HG03439 (cell line): ENCODE measurements at regions not wholly inside any gene's neighbourhood (a gene's known extent, or its start where the extent isn't known, plus 50 kb on each side); places are given as distances from the start of the nearest gene placed in this dataset.
"Not testable (repeated sequence)": the region's sequence is repeated elsewhere in the genome, so short reads cannot be mapped to it uniquely, and the experiment has no call there.

Experiments used
- ATAC-seq: cut with Tn5 transposase; IDR thresholded peaks from one replicate; pipeline ENCODE4 v1.9.1; 2021; ENCODE audit warnings: mild to moderate bottlenecking, moderate library complexity; ENCODE audit not compliant: unreplicated experiment

DNA sequence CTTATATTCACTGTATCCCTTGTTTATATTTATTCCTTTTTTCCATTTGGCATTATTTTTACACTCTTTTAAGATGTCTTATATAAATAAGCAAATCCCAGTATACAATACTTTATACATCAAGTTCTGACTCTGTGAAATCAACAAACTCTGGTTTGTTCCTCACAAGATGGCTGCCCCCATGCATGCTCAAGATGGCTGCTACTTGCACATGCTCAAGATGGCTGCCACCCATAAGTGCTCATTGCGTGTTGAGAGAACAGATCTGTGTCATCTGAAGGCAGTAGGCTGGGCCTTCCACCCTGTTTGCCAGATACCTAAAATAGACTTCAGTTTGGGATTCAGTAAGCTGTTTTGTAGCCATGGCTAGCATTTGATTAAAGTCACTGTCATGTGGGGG lies 666.2 kb downstream of the TYW1 start:
- no peak for ATAC-seq

DNA sequence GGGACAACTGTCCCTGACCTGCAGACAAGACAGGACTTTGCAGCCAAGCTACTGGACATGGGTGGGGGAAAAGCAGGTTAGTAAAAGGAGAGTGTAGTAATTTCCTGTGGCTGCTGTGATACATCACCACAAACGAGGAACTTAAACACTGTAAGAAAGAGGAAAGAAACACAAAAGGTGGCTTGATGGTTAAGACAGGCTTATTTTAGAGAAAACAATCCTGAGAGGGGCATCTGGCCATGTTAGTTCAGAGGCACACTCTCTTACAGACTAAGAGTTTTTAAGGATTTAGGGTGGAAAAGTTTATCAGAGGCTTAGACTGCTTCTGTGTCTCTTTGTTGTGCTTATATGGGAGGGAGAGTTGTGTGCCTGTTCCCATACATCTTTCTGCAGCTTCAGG lies 667.0 kb downstream of the TYW1 start:
- no peak for ATAC-seq

DNA sequence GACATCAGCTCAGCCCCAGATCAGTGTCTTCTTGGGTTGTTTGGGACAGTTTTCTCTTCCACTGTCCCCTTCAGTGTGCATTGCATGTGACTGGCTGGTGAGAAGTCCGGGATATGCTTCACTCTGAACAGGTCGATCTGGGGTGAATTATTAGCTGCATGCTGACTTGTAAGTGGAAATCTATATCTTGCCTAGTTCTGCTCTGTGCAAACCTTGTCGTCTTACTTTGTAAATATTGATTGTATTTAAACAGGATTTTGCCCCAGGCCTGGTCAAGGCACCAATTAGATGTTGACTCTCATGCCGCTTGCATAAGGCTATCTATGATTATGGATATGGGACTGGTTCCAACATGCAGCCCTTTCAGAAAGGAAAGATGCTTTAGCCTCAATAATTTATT lies 669.7 kb downstream of the TYW1 start:
- not testable (repeated sequence) for ATAC-seq

DNA sequence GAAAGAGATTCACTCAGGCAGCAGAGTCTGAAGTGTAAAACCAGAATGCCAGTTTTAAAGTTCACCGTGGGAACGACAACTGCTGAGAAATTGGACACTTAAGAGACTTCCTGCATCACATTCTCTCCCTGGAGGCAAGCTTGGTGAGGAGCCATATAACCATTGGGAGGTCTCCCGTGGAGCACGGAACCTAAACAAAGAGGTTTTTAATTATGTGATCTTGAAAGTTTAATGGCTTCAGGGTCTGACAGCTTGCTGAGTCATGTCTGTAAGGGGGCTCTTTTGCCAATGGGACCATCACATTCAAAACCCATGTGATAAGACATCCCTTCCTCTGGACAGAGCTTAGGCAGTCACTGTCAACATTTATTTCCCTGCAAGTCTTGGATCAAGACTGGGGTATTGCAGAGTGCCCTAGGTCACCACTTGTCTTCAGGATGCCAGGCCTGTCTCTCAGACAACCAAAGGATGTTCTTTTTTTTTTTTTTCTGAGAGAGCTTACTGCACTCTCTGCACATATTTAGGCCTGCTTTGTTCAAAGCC lies 674.4 kb downstream of the TYW1 start:
- no peak for ATAC-seq

DNA sequence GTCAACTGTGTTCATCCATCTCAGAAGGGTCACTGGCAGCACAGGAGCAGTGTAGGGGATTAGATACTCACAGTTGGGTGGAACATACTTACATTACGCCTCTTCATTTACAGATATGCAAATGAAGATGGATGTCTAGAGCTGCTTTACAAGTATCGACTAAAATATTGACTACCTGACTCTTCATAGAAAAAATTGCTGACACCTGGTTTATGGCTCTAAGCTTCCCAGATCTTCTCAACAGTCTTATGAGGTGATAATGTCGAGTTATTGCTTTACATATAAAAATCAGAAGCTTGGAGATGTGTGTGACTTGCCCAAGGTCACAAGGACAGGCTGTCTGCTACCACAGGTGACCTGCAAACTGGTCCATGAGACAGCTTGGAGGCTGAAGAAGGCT lies 677.2 kb downstream of the TYW1 start:
- ATAC-seq, result no peak

DNA sequence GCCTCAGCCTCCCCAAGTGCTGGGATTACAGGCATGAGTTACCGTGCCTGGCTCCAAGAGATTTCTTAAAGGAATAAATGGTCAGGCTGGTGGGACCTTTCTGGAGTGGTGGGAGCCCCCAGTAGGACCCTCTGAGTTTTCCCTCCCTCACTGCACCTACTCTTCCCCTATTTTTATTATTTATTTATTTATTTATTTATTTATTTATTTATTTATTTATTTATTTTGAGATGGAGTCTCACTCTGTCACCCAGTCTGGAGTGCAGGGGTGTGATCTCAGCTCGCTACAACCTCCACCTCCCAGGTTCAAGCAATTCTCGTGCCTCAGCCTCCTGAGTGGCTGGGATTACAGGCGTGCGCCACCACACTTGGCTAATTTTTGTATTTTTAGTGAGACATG lies 678.2 kb downstream of the TYW1 start:
- not testable (repeated sequence) for ATAC-seq

DNA sequence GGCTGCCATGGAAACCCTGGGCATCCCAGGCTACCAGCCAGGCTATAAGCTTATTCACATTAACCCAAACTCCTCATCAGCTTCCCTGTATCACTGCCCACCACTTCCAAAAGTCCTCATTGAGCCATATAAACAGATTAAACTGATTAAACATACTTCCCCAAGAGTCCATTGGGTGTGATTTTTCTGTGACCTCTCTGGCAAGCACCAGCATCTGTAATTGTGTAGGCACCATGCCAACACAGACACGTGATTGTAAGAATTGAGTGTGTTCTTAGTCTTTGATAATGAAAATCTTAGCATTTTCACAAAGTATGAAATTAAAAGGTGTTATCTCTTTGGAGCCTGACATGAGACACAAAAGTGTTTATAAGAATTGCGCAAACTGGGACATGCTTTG lies 679.3 kb downstream of the TYW1 start:
- ATAC-seq, result no peak

DNA sequence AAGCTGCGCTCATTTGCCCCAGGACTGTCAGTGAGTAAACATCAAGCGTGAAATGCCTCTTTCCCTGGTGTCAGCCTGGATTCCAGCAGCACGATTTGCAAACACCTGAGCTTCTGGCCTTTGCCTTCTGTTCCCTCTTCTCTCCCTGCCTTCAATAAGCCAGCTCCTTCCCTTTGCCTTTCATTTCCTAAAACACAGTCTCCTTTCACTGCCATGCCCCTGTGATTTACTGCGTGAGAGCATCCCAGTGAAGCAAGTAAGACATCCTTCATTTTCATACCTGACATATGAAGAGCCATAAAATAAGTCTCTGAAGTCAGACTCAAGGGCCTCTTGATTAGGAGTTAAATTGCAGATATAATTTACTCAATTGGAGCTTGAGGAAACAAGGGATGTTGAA lies 681.8 kb downstream of the TYW1 start:
- no peak for ATAC-seq

DNA sequence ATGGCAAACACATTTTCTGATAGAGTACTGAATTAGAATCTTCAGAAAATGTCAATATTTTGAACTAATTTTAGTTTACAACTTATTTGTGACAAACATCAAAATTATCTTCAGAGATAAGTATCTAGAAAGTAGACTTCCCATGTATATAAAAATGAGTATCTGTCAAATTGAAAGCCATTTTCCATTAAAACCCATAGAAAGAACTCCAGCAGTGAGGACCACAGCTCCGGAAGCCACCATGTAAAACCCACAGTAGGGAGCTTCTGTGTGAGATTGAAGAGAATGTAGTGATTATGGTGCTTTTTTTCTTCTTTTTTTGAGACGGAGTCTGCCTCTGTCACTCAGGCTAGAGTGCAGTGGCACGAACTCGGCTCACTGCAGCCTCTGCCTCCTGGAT lies 687.0 kb downstream of the TYW1 start:
- no peak for ATAC-seq

DNA sequence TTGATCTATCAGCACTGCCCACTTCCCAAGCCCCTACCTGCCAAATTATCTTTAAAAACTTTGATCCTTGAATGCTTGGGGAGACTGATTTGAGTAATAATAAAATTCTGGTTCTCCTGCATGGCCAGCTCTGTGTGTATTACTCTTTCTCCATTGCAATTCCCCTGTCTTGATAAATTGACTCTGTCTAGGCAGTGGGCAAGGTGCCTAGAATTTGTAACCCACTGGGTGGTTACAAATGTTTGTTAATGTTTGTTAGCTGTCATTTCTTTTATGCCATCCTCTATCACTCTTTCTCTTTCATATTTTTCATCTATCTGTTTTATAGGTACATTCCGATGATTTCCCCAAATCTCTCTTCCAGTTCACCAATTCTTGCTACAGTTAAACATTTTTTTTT lies 694.1 kb downstream of the TYW1 start:
- ATAC-seq, result no peak

DNA sequence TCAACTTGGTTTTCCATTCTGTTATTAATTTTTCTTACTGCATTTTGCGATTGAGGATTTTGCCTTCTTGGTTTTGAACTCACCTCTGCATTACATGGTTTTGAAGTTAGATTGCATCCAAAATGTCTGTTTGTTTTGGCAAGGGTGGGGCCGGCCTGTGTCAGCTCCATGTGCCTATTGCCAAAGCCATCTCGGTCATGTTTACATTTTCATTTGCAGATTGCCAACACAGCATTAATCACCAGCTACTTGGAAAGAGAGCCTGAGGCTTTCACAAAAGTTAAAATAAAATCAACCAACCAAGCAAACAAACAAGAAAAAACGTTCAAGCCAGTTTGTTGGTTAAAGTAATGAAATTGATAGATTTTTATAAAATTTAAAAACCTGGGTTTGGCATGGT lies 695.8 kb downstream of the TYW1 start:
- no peak for ATAC-seq

DNA sequence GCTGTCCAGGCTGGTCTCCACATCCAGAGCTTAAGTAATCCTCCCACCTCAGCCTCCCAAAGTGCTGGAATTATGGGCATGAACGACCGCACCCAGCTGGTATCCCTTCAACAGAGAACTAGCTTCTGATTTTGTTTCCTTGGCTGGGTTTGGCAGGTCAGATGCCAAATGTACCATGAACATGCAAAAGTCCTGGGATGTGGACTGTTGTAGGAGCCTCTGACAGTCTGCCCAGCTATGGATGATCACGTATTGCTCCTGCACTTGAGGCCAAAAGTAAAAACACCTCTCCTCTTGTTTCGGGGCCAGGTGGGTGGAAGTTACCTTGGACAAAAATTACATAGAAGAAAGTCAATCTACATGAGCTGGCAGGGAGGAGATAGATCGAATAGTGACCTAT lies 699.5 kb downstream of the TYW1 start:
- no peak for ATAC-seq

DNA sequence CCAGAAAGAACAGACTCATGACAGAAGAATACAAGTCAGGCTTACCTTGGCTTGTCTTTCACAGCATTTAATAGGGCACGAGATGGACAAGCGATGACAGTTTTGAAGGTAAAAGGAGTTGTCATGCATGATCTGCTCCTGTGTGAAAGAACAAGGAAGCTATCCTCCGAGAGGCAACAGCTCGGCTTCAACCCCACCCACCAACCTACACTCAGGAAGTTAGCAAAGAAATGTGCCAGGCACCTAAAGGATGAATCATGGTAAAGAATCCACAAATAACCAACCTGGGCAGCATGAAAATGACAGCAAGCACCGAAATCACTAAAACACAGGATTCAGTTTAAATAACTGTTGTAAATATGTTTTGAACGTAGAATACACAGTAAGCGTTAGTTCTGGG lies 700.2 kb downstream of the TYW1 start:
- no peak for ATAC-seq

DNA sequence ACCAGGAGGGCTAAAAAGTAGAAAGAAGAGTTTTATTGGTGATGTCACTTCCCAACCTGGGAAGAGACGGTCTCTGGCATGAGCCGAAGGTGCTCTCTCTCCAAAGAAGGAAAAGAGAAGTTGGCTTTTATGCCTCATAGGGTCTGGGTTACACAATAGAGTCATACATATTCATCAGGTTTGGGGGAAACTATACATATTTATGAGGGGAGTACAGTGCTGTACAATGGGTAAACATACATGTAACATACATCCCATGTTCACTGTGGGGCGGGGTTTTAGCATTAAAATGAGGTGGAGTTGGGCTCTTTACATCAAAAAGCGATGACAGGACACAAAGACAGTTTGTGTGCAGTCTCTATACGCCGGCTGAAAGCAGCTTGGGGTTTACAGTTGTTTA lies 701.7 kb downstream of the TYW1 start:
- no peak for ATAC-seq

DNA sequence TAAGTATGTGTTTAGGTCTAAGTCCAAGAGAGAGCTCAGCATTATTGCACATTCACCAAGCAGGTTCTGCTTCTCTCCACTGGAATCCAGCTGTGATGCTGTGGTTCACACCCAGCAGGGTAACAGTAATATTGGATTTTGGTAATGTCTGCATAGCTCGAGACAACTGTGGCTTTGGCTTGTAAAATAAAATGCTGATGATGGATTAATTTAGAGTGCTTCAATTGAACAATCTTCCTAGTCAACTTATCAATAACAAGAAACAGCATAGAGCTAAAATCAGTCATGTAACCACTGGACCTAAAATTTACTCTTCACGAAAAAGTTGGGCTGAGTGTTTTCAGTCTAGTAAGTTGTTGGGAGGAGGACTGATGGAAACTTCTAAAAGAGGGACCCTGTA lies 709.2 kb downstream of the TYW1 start:
- ATAC-seq, result no peak

DNA sequence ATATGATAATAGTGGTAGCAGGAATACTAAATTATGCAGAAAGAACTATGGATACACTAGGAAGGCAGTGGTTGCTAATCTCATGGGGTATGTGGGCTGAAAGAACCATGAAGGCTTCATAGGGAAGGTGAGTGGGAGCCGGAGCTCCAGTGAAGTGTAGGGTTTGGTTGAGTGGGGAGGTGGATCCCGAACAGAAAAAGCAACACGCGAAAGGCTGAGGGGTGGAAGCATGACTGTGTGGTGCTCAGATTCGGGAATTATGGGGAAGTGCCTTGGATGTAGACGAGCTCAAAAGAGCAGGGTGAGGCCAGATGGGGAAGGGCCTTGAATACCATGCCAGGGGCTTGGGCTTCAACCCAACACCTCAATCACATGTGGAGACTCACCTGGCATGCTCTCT lies 715.1 kb downstream of the TYW1 start:
- no peak for ATAC-seq

DNA sequence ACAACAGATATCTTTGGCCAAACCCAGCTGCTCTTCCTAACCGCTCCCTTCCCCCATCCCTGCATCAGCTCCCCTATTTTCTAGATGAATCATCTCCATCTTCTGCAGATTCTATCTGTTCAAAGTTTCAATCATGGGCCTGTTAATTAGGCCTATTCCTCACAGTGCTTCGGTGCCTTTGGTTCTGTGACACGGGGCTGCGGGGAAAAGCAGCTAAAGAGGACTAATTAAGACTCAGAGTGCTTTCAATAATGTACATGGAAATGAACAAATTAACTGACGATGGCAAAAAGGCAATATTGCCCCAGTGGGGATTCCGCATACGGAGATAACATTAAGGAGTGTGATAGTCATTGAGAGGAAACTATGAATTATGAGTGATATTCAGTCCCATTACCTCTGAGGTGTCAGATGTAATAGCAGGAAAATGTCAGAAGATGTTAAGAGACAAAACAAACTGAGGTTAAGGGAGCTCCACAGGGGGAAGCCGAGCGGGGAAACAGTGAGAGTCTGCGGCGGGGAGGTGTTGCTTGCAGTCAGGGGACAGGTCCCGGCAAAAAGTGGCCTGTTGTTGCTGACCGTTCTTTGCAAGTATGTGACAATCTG lies 716.9 kb downstream of the TYW1 start:
- ATAC-seq, result no peak

DNA sequence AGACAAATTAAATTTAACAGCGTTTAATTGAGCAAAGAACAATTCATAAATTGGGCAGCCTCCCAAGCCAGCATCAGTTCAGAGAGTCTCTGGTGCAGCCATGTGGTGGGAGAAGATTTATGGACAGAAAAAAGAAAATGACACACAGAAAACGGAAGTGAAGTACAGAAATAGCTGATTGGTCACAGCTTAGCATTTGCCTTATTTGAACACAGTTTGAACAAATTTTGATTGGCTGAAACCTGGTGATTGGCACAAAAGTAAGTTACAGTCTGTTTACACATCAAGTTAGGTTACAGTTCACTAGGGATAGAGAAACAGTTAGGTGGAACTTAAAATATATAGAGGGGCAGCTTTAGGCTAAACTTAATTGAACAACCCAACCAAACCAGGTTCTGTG lies 720.1 kb downstream of the TYW1 start:
- ATAC-seq, result no peak

DNA sequence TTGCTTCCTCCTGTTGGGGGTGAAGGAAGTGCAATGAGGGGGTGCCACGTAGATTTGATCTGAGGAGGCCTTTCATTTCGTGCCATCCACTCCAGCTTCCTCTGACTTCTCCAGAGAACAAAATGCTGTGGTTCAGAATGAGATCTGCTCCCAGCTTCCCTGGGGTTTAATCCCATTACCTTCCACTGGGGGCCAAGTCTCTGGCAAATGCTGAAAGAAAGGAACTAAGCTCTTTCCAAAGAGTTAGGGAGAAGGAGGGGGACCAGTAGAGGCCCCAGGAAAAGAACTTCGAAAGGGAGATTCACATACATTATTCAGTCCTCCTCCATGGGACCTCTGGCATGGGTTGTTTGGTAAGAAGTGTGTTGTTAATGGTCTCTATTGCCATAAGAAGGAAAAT lies 727.0 kb downstream of the TYW1 start:
- ATAC-seq, result no peak

DNA sequence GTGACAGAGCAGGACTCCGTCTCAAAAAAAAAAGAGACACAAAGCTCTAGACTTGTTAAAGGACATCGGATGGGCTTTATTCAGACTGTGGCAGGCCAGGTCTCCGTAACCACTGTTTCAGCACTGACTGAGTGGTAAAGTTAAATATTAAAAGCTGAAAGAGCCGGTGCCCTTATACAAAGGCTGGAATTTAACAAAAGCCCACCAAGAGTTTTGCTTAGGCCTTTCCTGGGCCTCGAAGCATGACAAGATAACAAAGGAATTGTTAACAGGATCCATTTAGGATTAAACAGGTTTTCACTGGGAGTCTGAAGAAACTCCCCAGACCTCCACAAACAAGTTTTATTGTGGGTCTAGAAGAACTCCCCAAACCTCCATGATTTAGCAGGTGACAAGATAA lies 727.8 kb downstream of the TYW1 start:
- ATAC-seq, result no peak

DNA sequence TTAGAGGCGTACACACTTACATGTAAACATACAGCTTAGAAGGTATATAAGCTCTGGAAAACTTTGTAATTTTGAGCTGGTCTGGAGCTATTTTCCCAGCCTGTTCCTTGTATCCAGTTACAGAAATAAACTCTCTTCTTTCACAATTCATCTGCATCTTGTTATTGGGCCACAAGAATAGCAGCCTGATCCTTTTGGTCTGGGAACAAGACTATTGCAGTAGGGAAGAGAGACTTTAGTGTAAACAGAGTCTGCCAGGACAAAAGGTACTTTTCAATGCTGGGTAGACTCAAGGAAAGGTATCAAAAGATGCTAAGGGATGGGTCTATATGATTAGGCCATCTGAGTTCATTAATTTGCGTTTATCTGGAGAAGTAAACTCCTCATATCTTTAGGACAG lies 728.3 kb downstream of the TYW1 start:
- no peak for ATAC-seq

DNA sequence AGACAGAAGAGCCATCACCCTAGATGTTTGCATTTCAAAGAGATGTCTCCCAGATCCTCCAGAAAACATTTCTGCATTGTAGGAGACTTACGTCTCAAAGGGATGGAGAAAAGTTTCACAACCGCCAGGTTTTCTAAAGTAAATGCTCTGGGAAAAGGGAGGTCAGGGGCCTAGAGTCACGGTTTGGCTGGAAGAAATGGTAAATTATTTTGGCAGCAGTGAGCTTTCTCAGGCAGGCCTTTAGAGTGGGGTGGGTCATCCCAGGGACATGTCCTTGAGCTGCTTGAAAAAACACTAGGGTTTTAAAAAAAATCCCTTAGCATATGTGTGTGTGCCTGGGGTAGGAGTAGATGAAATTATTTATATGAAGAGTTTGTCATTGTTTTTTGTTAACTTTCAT lies 728.8 kb downstream of the TYW1 start:
- no peak for ATAC-seq

DNA sequence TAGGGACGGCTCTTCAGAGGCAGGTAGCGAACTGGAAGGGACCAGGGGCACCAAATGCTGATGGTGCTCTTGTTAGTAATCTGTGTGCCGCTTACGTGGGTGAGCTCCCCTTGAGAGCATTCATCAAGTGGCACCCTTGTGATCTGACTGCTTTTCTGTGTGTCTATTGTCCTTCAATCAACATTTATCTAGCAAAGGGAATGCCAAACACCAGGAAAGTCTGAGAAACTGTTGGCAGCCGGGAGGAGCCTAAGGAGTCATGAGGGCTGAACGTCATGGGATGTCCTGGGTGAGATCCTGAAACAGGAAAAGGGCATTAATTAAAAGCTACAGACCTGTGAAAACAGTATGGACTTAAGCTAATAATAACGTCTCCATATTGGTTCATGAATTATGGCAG lies 733.1 kb downstream of the TYW1 start:
- ATAC-seq, result no peak
